NCI-H1436 treated with DMSO at 0.1 percent for 48 hours (cell line): ENCODE measurements at regions not wholly inside any gene's neighbourhood (a gene's known extent, or its start where the extent isn't known, plus 50 kb on each side); places are given as distances from the start of the nearest gene placed in this dataset.
"Not testable (repeated sequence)": the region's sequence is repeated elsewhere in the genome, so short reads cannot be mapped to it uniquely, and the experiment has no call there.

Source experiments
- DNase-seq: peaks from one replicate; lab custom pipeline; 2025; lab: John Stamatoyannopoulos, UW

- no peak for DNase-seq
Measured at GRCh38 chr9:100813871-100814270, 214.7 kb upstream of the PLPPR1 start.

- DNase-seq = no peak
Measured at GRCh38 chr9:100819980-100820379, 208.5 kb upstream of the PLPPR1 start.

- not testable (repeated sequence) for DNase-seq
Measured at GRCh38 chr9:100833035-100833434, 195.5 kb upstream of the PLPPR1 start.

- no peak for DNase-seq
Measured at GRCh38 chr9:100838857-100839256, 189.7 kb upstream of the PLPPR1 start.

GRCh38 chr9:100848726-100849125, 179.8 kb upstream of the PLPPR1 start:
- no peak for DNase-seq

- DNase-seq = no peak
Measured at GRCh38 chr9:100852088-100852487, 176.4 kb upstream of the PLPPR1 start.

GRCh38 chr9:100856238-100856637, 172.3 kb upstream of the PLPPR1 start:
- DNase-seq = no peak

GRCh38 chr9:100865111-100865510, 163.4 kb upstream of the PLPPR1 start:
- no peak for DNase-seq

- no peak for DNase-seq
Measured at GRCh38 chr9:100865648-100866047, 162.9 kb upstream of the PLPPR1 start.

- no peak for DNase-seq
Measured at GRCh38 chr9:100869326-100869725, 159.2 kb upstream of the PLPPR1 start.

- no peak for DNase-seq
Measured at GRCh38 chr9:100879884-100880283, 148.6 kb upstream of the PLPPR1 start.

- no peak for DNase-seq
Measured at GRCh38 chr9:100880284-100880683, 148.2 kb upstream of the PLPPR1 start.

GRCh38 chr9:100884518-100884917, 144.0 kb upstream of the PLPPR1 start:
- no peak for DNase-seq

GRCh38 chr9:100890321-100890720, 138.2 kb upstream of the PLPPR1 start:
- no peak for DNase-seq

GRCh38 chr9:100911273-100911672, 117.3 kb upstream of the PLPPR1 start:
- peak; percentile 73 for DNase-seq

- DNase-seq = no peak
Measured at GRCh38 chr9:100913257-100913656, 115.3 kb upstream of the PLPPR1 start.

- no peak for DNase-seq
Measured at GRCh38 chr9:100914266-100914665, 114.3 kb upstream of the PLPPR1 start.

- no peak for DNase-seq
Measured at GRCh38 chr9:100919506-100919905, 109.0 kb upstream of the PLPPR1 start.

GRCh38 chr9:100926366-100926765, 102.2 kb upstream of the PLPPR1 start:
- no peak for DNase-seq

GRCh38 chr9:100927763-100928162, 100.8 kb upstream of the PLPPR1 start:
- no peak for DNase-seq

- DNase-seq = no peak
Measured at GRCh38 chr9:100933656-100934055, 94.9 kb upstream of the PLPPR1 start.

- no peak for DNase-seq
Measured at GRCh38 chr9:100937382-100937781, 91.1 kb upstream of the PLPPR1 start.

- DNase-seq = no peak
Measured at GRCh38 chr9:100938507-100938906, 90.0 kb upstream of the PLPPR1 start.

GRCh38 chr9:100939636-100940035, 88.9 kb upstream of the PLPPR1 start:
- DNase-seq = no peak

GRCh38 chr9:100959226-100959625, 69.3 kb upstream of the PLPPR1 start:
- no peak for DNase-seq
